Spinal cord (tissue), 9 donors: ENCODE measurements at regions not wholly inside any gene's neighbourhood (a gene's known extent, or its start where the extent isn't known, plus 50 kb on each side); places are given as distances from the start of the nearest gene placed in this dataset.

ENCODE experiments used
- DNase-seq, 6 donors: peaks; one replicate each; pipeline versions ENCODE4 v3.0.0 to v3.0.0-alpha.2; 2013 to 2015; ENCODE audit warnings: low spot score in 6 of 6, low read depth in 4 of 6
- H3K27ac ChIP-seq: one replicate; pipeline ENCODE4 v1.5.1; 2013; ENCODE audit warnings: low read depth, low read length, control low read depth
- H3K27me3 ChIP-seq: one replicate; pipeline ENCODE4 v1.6.1; 2013; ENCODE audit warnings: low read length; ENCODE audit not compliant: control insufficient read depth, insufficient read depth
- H3K36me3 ChIP-seq: one replicate; pipeline ENCODE4 v1.6.1; 2013; ENCODE audit warnings: low read length; ENCODE audit not compliant: control insufficient read depth, insufficient read depth
- H3K4me1 ChIP-seq: one replicate; pipeline ENCODE4 v1.6.1; 2013; ENCODE audit warnings: low read length; ENCODE audit not compliant: control insufficient read depth, insufficient read depth
- H3K4me3 ChIP-seq: one replicate; pipeline ENCODE4 v1.5.1; 2013; ENCODE audit warnings: low read depth, low read length, control low read depth
- H3K9me3 ChIP-seq: one replicate; pipeline ENCODE4 v1.6.1; 2013; ENCODE audit warnings: low read length; ENCODE audit not compliant: control insufficient read depth, insufficient read depth
- WGBS: methylation state at CpG from one replicate; pipeline ENCODE4 v1.1.5; 2013; ENCODE audit warnings: missing lambda C conversion rate; ENCODE audit not compliant: insufficient coverage; 5-methylcytosine and 5-hydroxymethylcytosine counted together
- donor health status: healthy.

GRCh38 chr3:165395188-165395587 is 199.0 kb upstream of the SLITRK3 start:
- no peaks in the 10 kb centered on the region for H3K36me3 ChIP-seq
- no CpG with 5 or more reads among the region's 1 CpG for WGBS

GRCh38 chr3:165393461-165393860 is 197.3 kb upstream of the SLITRK3 start:
- DNase-seq: no peak
- Histone ChIP-seq H3K4me3 (no peak overlapping the region), H3K4me1 (no peaks in the 10 kb centered on the region), H3K27me3 (no peaks in the 10 kb centered on the region), H3K9me3 (no peaks in the 10 kb centered on the region), H3K27ac (no peak overlapping the region), H3K36me3 (no peaks in the 10 kb centered on the region)
- WGBS: no CpG with 5 or more reads among the region's 1 CpG

More at GRCh38 chr3:165395188-165395587, 199.0 kb upstream of the SLITRK3 start:
- Histone ChIP-seq H3K4me3 (no peak overlapping the region), H3K9me3 (no peaks in the 10 kb centered on the region), H3K27ac (no peak overlapping the region), H3K27me3 (no peaks in the 10 kb centered on the region), H3K4me1 (no peaks in the 10 kb centered on the region)
- no peak for DNase-seq

DNA sequence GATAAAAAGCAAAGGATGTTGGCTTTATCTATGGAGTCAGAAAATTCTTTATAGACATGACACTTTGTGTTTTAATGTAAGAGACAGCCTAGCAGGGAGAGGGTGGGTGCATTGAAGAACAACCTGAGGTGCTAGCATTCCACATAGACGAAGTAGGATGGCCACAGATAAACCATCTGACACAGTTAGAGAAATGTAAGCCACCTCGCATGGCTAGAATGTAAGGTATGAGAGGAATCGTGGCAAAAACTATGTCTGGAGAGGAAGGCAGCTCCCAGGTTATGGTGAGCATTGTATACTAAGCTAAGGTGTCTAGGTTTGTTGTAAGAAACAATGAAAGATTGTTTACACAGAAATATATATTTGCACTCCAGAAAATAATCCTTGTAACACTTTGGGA is 194.0 kb upstream of the SLITRK3 start:
- Histone ChIP-seq H3K36me3 (no peaks in the 10 kb centered on the region), H3K4me1 (no peaks in the 10 kb centered on the region), H3K4me3 (no peak overlapping the region), H3K27ac (no peak overlapping the region), H3K27me3 (no peaks in the 10 kb centered on the region), H3K9me3 (no peaks in the 10 kb centered on the region)
- DNase-seq: no peak
- 71% methylated on average over 1 of the region's 3 CpGs for WGBS

GRCh38 chr3:165389653-165390052 is 193.5 kb upstream of the SLITRK3 start:
- H3K4me3 ChIP-seq: no peak overlapping the region
- H3K9me3 ChIP-seq: peaks cover 1% of the 10 kb centered on the region
- H3K36me3 ChIP-seq: no peaks in the 10 kb centered on the region
- no peaks in the 10 kb centered on the region for H3K4me1 ChIP-seq
- H3K27ac ChIP-seq: no peak overlapping the region
- no peaks in the 10 kb centered on the region for H3K27me3 ChIP-seq
- no peak for DNase-seq
- no CpG with 5 or more reads among the region's 5 CpGs for WGBS

GRCh38 chr3:165389064-165389463 is 192.9 kb upstream of the SLITRK3 start:
- peaks cover 1% of the 10 kb centered on the region for H3K9me3 ChIP-seq
- H3K36me3 ChIP-seq: no peaks in the 10 kb centered on the region
- H3K27ac ChIP-seq: no peak overlapping the region
- H3K4me1 ChIP-seq: no peaks in the 10 kb centered on the region
- peak in 2 of 6 donors; percentile 9 to 37 for DNase-seq
- H3K4me3 ChIP-seq: no peak overlapping the region
- no peaks in the 10 kb centered on the region for H3K27me3 ChIP-seq

DNA sequence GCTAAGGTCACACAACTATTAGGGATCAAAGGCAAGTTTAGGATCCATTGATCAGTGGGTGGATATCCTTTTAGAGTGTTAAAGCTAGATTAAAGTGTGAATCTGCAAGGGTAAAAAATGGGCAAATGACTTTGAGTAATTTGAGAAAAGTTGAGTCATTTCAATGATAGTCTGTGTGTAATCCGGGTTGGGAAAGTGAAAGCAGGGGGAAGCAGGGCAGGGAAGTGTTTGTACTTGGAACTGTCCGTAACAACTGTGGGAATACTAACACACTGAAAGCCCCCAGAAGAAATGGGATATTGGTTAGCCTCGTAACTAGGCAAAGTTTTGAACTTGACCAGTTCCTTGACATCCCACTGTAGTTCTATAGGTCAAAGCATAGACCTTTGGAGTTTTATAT is 187.2 kb upstream of the SLITRK3 start:
- no peak for DNase-seq
- H3K27me3 ChIP-seq: no peaks in the 10 kb centered on the region
- no peaks in the 10 kb centered on the region for H3K4me1 ChIP-seq
- H3K9me3 ChIP-seq: peaks cover 2% of the 10 kb centered on the region
- H3K36me3 ChIP-seq: no peaks in the 10 kb centered on the region
- H3K27ac ChIP-seq: no peak overlapping the region
- 80% methylated on average over 1 of the region's 3 CpGs for WGBS
- H3K4me3 ChIP-seq: no peak overlapping the region

DNA sequence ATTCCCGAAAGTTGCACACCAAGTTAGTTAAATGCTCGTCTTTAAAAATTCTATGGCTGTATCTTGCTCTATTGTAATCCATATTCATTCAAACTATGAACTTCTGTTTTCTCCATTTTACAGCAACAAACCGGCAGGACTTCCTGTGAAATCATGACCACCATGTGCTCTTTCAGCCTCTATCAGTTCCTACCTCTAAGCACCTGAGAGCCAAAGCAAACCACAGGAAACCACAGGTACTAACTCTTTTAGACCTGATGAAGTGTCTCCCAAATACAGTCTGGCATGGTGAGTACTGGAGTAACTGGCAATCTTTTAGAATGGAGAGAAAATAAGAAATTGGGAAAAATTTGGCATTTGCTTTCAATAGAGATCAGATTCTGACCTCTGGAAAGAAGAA is 186.5 kb upstream of the SLITRK3 start:
- H3K9me3 ChIP-seq: peaks cover 2% of the 10 kb centered on the region

GRCh38 chr3:165378761-165379160 is 182.6 kb upstream of the SLITRK3 start:
- H3K4me1 ChIP-seq: no peaks in the 10 kb centered on the region
- no peak overlapping the region for H3K27ac ChIP-seq
- H3K4me3 ChIP-seq: no peak overlapping the region
- H3K9me3 ChIP-seq: peaks cover 1% of the 10 kb centered on the region
- DNase-seq: no peak
- H3K27me3 ChIP-seq: no peaks in the 10 kb centered on the region
- WGBS: 100% methylated on average over 1 of the region's 2 CpGs
- no peaks in the 10 kb centered on the region for H3K36me3 ChIP-seq

More for the DNA sequence above, 186.5 kb upstream of the SLITRK3 start:
- Histone ChIP-seq H3K4me1 (no peaks in the 10 kb centered on the region), H3K27me3 (no peaks in the 10 kb centered on the region), H3K27ac (no peak overlapping the region), H3K4me3 (no peak overlapping the region), H3K36me3 (no peaks in the 10 kb centered on the region)
- no peak for DNase-seq
- 86% methylated on average over 2 of the region's 3 CpGs for WGBS

DNA sequence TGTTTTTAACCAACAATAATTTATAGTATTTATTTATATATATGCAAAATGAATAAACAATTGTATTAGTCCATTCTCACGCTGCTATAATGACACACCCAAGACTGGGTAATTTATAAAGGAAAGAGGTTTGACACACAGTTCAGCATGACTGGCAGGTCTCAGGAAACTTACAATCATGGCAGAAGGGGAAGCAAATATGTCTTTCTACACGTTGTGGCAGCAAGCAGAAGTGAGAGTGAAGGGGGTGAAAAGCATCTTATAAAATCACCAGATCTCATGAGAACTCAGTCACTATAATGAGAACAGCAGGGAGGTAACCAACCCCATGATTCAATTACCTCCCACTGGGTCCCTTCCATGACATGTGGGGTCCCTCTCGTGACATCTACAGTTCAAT is 162.8 kb upstream of the SLITRK3 start:
- WGBS: no CpG with 5 or more reads among the region's 3 CpGs
- H3K27me3 ChIP-seq: no peaks in the 10 kb centered on the region
- no peak for DNase-seq

DNA sequence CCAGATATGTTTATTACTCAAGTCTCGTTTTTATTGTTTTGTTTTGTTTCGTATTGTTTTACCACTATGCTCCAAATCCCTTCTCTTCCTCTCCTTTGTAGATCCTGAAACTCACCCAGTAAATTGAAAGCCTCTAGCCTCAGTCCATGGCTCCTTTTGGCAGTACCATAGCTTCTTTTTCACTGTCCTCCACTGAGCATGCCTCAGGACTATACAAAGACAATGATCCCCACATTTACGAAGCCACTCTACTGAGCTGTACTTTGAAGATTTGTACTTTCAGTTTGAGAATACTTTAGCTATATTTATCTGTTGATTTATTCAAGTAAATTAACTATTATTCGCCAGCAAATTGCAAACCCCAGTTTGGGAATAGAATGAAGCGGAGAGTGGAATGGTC is 159.1 kb upstream of the SLITRK3 start:
- Histone ChIP-seq H3K27ac (no peak overlapping the region), H3K27me3 (no peaks in the 10 kb centered on the region), H3K4me3 (no peak overlapping the region), H3K4me1 (no peaks in the 10 kb centered on the region), H3K9me3 (no peaks in the 10 kb centered on the region), H3K36me3 (no peaks in the 10 kb centered on the region)
- no peak for DNase-seq
- WGBS: 100% methylated on average over 2 of the region's 5 CpGs

More for the DNA sequence above, 162.8 kb upstream of the SLITRK3 start:
- Histone ChIP-seq H3K36me3 (no peaks in the 10 kb centered on the region), H3K9me3 (no peaks in the 10 kb centered on the region), H3K27ac (no peak overlapping the region), H3K4me3 (no peak overlapping the region), H3K4me1 (no peaks in the 10 kb centered on the region)
